Limb (tissue), 2 donors: ENCODE measurements at regions not wholly inside any gene's neighbourhood (a gene's known extent, or its start where the extent isn't known, plus 50 kb on each side); places are given as distances from the start of the nearest gene placed in this dataset.
A peak's percentile ranks its signal among the peaks of the same experiment; 100 is the strongest.

Experiments used
- DNase-seq, 2 donors: peaks; one replicate each; pipeline ENCODE4 v3.0.0-alpha.2; 2016; ENCODE audit errors: extremely low spot score in 2 of 2

DNA sequence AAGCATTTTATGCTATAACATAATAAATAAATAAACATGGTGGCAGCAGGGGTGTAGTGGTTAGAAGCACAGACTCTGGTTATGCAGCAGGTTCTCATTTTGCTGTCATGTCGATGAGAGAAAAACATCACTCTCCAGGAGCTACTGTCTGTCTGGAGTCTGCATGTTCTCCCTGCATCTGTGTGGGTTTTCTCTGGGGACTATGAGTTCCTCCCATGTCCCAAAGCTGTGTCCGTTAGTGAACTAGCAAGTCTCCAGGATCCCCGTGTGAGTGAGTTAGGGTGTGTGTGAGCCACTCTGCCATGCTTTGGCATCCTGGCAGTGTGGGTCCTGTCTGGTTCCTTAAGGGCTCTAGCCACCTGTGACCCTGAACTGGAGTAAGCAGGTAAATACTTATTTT, 585.6 kb upstream of the AGA start:
- no peak for DNase-seq

DNA sequence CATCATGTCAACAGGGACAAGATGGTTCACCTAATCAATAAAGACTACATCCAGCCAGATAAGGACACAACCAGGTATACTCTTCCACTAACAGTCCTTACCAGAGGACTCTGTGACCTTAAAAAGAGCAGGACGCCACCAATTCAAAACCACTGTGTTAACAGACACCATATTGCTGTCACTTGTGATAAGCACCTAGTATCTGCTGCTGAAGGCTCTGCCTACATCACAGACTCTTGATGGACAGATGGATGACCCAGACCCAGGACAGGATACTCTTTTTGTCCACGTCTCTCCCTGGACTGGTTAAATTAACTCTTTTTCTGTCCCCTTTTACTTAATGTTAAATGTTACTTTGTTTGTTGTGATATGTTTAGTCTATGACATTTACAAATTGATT, 586.2 kb upstream of the AGA start:
- no peak for DNase-seq

DNA sequence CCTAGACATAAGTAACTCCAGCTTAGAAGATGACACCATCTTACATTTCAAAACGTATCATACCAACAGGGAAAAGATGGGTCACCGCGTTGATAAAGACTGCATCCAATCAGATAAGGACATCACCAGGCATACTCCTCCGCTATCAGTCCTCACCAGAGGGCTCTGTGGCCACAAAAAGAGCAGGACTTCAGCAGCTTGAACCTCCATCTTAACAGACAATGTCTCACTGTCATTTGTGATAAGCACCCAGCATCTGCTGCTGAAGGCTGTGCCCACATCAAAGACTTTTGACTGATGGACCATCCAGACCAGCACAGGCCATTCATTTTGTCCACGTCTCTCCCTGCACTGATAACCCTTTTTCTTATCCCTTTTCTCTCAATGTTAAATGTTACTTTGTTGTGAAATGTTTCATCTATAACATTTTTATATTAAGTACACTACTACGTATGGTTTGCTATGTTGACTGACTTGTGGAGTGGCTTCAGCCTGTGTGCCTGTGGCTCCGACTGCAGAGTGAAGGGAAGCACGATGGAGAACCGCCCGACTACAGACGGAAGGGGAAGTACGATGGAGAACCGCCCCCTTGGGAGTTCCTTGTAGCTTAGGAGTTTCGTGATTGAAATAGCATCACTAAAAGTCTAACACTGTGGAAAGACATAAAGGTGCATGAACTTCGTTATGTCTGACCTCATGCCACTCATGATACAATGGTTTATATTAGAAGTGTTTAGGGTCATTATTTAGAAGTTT, 595.4 kb upstream of the AGA start:
- no peak for DNase-seq

DNA sequence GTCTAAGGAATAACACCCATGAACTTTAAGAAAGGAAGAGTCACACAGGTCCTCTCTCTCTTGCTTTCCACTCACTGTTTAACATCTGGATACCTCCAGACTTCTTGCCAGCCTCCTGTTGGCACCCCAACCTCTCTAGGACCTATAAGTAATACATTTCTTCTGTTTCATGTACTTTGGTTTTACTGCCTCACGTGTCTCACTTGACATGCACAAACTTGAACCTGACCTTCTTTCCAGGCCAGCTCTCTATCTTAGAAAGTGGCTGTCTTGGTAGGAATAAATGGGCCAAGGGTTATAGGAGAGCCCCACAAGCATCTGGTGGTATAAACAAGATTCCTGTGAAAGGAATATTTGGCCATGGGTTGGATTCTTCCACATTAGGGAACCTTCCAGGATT, 614.8 kb upstream of the AGA start:
- no peak for DNase-seq

DNA sequence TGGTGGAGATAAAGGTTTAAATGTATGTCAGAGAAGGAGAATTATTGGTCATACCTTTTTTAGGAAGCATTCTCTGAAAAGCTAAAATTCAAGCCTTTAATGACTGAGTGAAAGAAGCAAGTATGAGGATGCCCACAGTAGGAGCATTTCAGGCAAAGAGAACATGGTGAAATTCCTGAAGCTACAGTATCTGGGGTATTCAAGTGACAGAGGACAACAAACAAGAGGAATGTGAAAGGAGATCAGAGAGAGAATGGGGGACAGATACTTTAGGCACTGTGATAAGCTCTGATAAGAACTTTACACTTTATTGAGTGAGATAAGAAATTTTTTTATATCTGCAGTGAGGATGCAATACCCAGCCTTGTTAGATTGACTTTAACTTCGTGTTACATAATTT, 621.3 kb upstream of the AGA start:
- DNase-seq = no peak

DNA sequence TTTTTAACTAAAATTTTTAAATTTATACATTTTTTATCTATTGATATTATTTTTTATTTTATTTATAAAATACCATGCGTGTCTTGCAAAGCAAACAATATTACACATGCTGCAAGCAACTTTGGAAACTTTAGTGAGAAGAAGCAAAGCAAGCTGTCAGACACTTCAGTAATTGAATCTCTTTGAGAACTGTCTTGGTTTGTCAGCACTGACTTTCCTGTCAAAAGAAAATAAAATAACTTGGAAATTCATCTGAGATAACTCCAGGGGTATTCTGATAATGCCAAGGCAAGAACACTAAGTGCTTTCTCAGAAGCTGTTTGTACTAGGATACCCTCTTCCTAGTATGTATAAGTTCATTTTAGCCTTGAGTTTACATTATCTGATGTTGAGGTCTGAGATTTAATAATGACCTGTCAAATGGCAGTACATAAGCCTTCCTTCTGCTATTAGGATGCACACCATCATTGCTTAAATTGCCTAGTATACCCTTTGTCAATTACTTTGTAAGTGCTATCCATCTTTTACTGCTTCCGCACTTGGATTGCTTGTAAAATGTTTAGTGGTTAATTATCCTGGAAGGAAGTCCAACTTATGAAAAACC, 624.2 kb upstream of the AGA start:
- DNase-seq = no peak

DNA sequence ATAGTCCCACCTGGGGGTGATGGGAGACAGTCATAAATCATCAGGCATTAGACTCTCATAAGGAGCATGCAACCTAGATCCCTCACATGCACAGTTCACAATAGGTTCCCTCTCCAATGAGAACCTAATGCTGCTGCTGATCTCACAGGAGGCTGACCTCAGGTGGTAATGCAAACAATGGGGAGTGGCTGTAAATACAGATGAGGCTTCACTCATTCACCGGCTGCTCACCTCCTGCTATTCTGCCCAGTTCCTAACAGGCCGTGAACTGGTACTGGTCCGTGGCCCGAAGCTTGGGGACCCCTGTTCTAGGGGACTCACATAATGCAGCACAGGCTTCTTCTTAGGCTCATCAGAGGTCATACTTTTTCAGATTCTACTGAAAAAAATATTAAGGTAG, 625.9 kb upstream of the AGA start:
- DNase-seq = no peak

DNA sequence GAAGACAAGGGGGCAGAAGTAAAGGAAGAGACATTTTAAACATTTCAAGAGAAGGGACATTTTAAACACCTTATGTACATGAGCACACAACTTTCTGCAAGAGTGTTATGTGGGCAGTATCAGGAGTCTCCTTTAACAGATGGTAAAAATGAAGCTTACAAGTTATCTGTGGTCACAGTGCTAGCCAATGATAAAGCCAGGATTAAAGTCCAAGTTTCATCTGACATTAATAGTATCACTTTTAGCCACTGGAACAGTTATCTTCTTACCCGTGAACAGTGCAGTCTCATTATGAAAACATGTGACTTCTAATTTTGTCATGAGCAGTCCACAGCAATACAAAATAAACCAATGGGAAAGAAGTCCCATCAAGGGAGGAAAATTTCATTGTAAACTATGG, 627.9 kb upstream of the AGA start:
- DNase-seq = no peak

DNA sequence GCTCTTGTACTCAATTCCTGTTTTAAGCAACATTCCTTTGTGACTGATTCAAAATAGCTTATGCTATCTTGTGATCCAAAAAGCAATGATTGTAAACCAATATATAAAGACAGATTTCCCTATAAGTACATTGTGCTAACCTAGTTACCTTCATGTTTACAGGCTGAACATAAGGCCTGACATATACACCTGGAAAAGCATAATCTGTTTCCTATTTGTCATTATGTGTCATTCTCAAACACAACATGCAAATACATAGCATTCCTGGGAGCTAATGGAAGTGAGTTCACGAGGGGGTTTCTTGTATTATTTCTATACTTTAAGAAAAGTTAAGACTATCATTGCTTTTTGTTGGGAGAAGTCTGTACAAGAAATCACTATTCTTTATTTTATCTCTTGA, 638.1 kb upstream of the AGA start:
- no peak for DNase-seq

DNA sequence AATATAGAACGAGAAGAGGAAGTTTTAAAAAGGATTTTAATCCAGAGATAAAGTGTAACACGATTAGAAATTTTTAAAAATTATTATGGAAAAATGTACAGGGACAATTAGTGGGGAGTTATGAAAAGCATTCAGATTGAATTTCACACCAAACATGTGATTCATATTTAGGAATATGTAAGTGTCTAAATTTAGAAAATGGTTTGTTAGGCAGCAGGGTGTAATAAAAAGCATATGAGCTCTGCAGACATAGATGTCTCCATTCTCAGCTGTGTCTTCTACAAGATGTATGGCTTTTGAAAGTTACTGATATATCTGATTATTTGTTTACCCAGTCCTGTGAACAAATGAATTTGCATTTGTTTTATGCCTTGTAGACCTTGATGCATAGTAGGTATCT, 638.9 kb upstream of the AGA start:
- peak in 1 of 2 donors; percentile 6 for DNase-seq

DNA sequence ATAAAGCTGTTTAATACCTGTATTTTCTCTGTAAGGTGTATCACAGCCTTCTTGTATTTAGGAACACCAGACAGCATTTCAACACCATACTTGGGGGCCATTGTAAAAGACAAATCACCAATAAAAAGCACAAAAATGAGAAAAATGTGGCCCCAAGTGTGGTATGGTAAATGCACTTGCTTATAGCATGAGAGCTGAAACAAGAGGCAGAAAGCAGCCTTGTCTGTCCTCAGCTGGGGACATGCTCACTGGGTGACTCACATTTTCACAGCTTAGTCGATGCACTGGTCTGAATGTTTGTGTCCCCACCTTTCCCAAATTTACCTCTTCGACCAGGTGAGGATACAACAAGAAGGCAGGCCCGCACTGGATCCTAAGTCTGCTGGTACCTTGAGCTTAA, 639.7 kb upstream of the AGA start:
- no peak for DNase-seq

DNA sequence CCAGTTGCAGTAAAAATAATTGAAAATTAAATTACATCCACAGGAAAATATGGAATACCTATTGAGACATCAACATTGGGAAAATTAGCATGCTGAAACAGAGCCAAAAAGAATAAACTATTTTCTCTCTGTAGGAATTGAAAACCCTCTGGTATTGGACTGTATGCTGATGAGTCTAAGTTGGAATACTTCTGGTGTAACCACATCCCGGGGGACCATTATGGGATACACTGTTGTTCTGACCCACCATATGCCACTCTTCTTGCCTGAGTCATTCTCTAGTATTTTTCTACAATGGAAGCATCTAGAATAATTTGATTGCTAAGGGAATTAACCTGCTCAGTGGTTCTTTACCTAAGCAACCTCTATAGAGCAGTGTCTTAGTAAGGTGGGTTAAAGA, 640.7 kb upstream of the AGA start:
- no peak for DNase-seq

DNA sequence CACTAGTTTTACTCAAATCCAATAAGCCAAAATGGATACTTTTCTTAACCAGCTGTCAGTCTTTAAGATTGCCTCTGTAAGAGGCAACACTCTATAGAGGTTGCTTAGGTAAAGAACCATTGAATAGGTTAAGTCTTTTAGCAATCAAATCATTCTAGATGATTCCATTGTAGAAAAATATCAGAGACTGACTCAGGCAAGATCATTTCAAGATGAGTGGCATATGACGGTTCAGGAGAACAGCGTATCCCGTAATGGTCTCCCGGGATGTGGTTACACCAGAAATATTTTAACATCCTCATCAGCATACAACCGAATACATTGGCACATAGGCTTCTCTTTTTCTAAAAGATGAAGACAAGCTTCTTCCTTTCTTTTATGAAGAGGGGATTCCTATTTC, 641.7 kb upstream of the AGA start:
- no peak for DNase-seq

DNA sequence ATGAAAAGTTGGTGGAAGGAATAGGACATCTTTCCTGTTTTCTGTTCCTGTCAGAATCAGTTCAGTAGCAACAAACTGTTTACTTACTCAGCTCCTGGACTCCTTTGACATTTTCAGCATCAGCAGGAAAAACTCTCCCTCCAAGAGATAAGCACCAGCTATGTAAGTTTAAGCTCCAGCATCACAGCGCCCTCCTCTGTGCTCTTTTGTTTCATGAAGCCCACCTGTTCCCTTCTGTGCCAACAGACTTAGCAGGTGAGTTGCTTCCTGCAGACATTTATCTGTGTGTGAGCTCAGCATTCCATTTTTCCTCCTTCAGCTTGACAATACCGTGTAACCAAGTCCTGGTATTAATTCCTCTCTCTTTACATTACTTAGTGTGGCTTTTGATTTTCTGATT, 644.1 kb upstream of the AGA start:
- no peak for DNase-seq

DNA sequence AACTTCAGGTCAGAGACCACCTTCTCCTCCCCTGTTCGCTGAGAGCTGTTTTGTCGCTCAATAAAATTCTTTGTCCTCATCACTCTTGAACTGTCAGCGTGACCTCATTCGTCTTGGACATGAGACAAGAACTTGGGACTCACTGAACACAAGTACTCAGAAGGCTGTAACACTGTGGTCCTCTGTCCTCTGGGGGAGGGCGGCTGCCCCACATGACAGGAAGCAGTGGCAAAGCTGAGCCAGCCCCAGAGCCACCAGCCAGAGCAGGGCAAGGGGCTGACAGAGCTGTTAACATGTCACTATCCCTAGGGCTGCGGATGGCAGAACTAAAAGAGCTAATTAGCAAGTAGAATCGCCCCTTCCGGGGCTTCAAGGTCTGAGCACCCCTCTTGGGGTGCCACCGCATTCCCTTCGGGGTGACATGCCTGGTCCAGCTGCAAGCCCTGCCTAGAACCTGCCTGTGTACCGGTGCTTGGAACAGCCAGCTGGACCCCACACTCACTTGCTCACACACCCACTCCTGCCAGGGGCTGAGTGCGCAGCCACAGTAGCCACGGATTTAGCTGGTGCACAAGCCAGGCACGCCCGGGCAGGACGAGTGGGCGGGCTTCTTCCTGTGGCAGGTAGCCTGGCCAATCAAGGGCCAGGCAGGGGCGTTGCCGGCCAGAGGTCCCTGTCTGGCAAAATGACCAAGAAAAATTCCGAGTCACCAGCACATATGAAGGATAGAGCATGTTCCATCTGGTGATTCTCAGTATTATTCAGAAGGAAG, 648.6 kb upstream of the AGA start:
- peak in 1 of 2 donors; percentile 23 for DNase-seq

DNA sequence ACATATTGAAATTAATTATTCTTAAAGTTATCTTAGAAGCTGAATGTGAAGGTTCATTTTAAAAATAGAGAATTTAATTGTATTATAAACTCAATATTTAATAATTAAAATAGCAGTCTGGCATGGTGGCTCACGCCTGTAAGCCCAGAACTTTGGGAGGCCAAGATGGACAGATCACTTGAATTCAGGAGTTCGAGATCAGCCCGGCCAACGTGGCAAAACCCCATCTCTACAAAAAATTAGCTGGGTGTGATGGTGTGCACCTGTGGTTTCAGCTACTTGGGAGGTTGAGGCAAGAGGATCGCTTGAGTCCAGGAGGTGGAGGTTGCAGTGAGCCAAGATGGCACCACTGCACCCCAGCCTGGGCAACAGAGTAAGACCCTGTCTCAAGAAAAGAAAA, 659.9 kb upstream of the AGA start:
- no peak for DNase-seq

DNA sequence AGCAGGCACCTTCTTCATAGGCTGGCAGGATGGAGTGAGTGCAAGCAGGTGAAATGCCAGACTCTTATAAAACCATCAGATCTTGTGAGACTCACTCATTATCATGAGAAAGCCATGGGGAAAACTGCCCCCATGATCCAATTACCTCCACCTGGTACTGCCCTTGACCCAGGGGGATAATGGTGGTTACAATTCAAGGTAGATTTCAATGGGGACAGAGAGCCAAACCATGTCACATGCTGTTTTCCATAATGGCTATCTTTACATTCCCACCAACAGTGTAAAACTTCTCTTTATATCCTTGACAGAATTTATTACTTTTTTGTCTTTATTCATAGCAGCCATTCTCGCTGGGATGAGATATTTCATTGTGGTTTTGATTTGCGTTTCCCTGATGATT, 663.0 kb upstream of the AGA start:
- DNase-seq = no peak

DNA sequence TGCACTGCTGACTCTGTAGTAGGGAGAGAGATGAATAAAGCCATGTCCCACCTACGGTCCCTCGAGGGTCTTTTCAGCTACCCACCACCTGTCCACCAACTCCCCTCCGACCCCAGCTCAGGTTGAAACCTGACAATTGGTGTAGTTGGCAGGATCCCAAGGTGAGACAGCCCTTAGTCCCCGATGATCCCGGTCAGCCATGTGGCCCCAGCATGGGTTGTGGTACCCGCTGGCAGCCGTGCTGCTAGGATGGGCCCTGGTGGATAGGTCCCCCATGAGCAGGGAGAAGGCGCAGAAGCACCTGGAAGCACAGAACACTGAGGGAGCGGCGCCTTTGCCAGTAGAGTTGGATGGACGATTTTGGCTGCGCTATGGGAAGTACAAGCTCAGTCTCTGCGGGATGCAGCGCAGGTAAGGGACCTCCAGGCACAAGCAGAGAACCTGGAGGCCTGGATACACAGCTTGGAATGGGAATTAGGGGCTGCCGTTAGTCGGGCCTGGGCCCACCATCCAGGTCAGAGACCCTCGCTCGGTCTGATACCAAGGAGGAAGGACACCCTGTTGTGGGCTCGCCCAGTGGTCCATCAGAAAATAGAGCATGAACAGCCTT, 694.6 kb upstream of the AGA start:
- DNase-seq = no peak

DNA sequence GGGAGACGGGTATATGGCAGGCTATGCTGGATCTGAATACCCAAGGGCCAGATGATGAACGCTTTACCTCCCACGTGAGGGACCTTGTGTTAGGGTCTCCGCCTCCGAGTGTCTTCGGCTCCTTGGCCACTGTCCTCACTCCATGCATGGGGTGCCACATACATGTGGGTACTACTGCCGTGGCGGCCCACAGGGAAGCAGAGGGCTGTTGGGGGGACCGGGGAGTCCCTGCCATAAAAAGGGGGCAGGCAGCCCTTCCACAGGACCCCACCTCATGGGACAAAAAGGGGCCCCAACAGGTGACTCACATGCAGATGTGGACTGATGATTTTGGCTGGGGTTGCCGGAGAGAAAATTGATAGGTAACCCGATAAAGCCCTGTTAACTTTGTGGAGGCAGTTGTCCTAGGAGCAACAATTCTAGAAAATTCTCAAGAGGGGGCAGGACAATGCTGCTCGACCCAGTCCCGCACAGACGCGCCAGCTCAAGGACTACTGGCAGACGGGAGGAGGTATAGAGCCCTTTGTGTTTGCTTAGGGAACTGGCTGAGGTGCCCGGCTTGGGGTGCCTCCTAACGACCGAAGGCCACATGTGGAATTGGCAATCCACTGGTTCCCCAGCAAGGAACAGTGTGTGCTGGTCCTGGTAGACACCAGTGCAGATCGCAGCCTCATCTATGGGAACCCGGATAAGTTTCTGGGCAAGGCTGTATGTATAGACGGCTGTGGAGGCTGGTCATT, 695.7 kb upstream of the AGA start:
- no peak for DNase-seq

DNA sequence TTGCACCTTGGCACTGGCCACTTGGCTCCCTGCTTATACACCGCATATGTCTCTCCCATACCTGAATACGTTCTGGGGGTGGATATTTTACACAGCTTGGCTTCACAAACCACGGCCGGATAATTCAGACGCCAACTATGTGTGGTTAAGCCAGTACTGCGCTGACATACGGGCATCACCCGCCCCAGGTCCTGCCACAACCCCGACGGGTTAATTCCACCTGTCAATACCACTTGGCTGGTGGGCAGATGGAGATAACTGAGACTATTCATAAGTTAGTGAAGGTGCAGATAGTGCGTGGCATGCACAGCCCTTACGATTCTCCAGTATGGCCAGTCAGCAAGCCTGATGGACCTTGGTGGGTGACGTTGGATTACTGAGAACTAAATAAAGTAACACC, 696.3 kb upstream of the AGA start:
- no peak for DNase-seq

DNA sequence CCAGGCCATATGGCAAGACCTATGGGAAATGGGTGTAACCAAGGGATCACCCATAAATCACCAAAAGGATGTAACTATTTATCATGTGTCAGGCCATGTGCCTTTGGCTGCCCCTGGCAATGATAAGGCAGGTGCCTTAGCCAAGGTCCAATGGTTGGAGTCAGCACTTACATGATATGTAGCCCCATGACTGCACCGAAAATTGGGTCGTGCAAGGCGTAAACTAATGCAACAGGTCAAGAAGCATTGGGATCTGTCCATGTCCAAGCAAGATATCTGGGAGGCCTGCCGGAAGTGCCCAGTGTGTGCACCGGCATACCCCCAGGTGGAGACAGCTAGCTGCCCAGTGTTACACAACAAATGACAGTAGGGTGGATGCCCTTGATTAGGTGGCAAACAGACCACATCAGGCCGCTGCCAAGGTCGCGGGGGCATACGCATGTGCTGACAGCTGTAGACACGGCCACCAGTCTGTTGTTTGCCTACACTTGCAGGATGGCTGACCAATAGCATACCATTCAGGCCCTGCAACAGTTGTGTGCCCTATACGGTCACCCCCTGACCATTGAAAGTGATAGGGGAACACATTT, 698.2 kb upstream of the AGA start:
- no peak for DNase-seq
